Colonic mucosa (tissue), 4 donors: ENCODE measurements at regions not wholly inside any gene's neighbourhood (a gene's known extent, or its start where the extent isn't known, plus 50 kb on each side); places are given as distances from the start of the nearest gene placed in this dataset.

ENCODE experiments used
- DNase-seq: peaks from one replicate; pipeline ENCODE4 v3.0.0-alpha.2; 2020
- H3K27ac ChIP-seq: fragments of 200-600 bp; one replicate; pipeline ENCODE4 v1.8.0; 2021
- H3K27me3 ChIP-seq: fragments of 200-600 bp; one replicate; pipeline ENCODE4 v1.8.0; 2021
- H3K36me3 ChIP-seq: fragments of 200-600 bp; one replicate; pipeline ENCODE4 v1.8.0; 2021
- H3K4me1 ChIP-seq: fragments of 200-600 bp; one replicate; pipeline ENCODE4 v1.8.0; 2021; ENCODE audit warnings: mild to moderate bottlenecking
- H3K4me3 ChIP-seq: fragments of 200-600 bp; one replicate; pipeline ENCODE4 v1.8.0; 2021
- H3K9ac ChIP-seq, 2 donors: one replicate each; pipeline ENCODE4 v1.7.0; 2013; ENCODE audit warnings: control low read depth in 2 of 2, low read depth in 2 of 2, low read length in 2 of 2
- H3K9me3 ChIP-seq: fragments of 200-600 bp; one replicate; pipeline ENCODE4 v1.8.0; 2021
- intact Hi-C: fragments of 100-400 bp; cut with DNase I; formaldehyde crosslinking; loops from one replicate; pipeline ENCODE4 v1.14.1; 2022
- TF ChIP-seq, protein P1 (sequence below): fragments of 200-600 bp; IDR thresholded peaks from one replicate; pipeline ENCODE4 v1.8.0; 2022; ENCODE audit warnings: antibody characterized with exemption, mild to moderate bottlenecking
- donor health status: healthy.
- donor health status: DM: no; HTN: no; CAD: no.
- donor health status: DM: no; HTN: no; CAD: no.

DNA sequence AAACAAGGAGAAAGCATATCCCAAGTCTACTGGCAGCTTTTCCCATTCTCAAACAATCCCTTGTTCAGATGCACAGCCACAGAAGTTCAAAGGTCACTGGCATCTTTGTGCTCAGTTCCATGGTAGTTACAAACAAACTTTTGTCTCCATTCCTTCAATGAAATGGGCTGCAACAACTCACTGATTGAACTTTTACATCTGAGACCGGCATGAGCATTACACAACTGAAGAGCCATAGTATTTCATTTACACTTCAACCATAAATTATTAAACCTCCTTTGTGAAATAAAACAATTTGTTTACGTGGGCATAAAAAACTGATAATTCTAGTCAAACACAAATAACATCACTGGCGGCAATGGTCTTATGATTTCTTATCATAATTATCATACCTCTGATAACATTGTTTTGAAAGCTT lies 67.8 kb upstream of the ARHGAP32 start:
- intact Hi-C loops: no loop called here
- Histone ChIP-seq H3K4me1 (no peaks in the 10 kb centered on the region), H3K9me3 (no peaks in the 10 kb centered on the region), H3K4me3 (no peak overlapping the region), H3K9ac (no peak overlapping the region), H3K27me3 (no peaks in the 10 kb centered on the region), H3K36me3 (no peaks in the 10 kb centered on the region), H3K27ac (no peak overlapping the region)
- DNase-seq: no peak
- TF ChIP-seq, protein P1, sequence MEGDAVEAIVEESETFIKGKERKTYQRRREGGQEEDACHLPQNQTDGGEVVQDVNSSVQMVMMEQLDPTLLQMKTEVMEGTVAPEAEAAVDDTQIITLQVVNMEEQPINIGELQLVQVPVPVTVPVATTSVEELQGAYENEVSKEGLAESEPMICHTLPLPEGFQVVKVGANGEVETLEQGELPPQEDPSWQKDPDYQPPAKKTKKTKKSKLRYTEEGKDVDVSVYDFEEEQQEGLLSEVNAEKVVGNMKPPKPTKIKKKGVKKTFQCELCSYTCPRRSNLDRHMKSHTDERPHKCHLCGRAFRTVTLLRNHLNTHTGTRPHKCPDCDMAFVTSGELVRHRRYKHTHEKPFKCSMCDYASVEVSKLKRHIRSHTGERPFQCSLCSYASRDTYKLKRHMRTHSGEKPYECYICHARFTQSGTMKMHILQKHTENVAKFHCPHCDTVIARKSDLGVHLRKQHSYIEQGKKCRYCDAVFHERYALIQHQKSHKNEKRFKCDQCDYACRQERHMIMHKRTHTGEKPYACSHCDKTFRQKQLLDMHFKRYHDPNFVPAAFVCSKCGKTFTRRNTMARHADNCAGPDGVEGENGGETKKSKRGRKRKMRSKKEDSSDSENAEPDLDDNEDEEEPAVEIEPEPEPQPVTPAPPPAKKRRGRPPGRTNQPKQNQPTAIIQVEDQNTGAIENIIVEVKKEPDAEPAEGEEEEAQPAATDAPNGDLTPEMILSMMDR: no peak

DNA sequence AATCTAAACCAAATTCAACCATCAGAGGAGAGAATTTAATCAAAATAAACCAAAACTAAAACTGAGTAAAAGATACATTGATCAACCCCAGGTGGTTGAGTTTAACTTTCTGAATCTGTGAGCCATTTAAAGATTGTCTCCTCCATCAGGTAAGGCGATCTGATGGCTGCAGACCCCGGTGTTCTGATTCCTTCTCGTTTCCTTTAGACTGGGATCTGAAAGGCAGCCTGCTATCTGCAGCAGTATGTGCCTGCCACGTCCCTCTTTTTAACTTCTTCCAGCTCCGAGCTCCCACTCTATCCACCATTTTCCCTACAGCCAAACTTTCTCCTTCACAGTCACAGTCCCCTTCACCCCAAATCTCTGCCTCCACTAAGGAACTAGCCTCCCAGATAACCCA lies 66.1 kb upstream of the ARHGAP32 start:
- TF ChIP-seq, protein P1: no peak
- Histone ChIP-seq H3K4me1 (no peaks in the 10 kb centered on the region), H3K27ac (no peak overlapping the region), H3K36me3 (no peaks in the 10 kb centered on the region), H3K27me3 (no peaks in the 10 kb centered on the region), H3K4me3 (no peak overlapping the region), H3K9me3 (no peaks in the 10 kb centered on the region), H3K9ac (no peak overlapping the region)
- intact Hi-C loops: no loop called here
- no peak for DNase-seq

DNA sequence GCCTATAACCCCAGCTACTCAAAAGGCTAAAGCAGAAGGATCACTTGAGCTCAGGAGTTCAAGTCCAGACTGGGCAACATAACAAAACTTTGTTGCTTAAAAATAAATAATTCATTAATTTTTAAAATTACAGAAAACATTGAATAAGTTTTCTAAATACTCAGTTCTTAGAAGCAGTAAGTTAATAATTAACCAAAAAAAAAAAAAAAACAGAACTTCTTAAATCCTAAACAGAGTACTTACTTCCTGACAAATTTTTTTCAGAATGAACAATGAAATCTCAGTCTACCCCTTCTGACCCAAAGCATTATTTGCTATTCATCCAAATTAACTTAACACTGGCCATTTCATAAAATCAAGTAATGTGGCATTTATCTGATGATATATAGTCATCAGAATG lies 65.4 kb upstream of the ARHGAP32 start:
- H3K36me3 ChIP-seq: no peaks in the 10 kb centered on the region
- TF ChIP-seq, protein P1: no peak
- no peaks in the 10 kb centered on the region for H3K9me3 ChIP-seq
- no peaks in the 10 kb centered on the region for H3K27me3 ChIP-seq
- H3K9ac ChIP-seq: no peak overlapping the region
- no peak for DNase-seq
- intact Hi-C loops: no loop called here
- H3K4me1 ChIP-seq: no peaks in the 10 kb centered on the region
- H3K27ac ChIP-seq: no peak overlapping the region
- no peak overlapping the region for H3K4me3 ChIP-seq

DNA sequence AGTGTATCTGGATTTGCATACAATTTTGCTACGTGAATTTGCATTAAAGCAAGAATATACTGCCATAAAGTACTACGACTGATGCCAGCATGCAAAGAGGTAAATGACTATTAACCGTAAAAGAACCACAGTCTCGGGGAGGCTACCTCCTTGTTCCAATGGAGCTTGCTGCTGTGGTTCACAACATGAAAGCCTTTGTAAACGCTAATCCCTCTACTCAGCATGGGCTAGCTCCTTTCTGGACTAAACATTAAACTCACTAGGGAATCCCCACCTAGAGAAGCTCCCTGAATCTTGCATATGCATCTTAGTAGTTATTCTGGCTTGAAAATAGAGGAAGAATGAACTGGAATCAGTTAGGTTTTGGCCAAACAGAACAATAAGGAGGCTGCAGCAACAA lies 60.5 kb upstream of the ARHGAP32 start:
- intact Hi-C loops: no loop called here
- Histone ChIP-seq H3K9ac (no peak overlapping the region), H3K4me3 (no peak overlapping the region), H3K4me1 (no peaks in the 10 kb centered on the region), H3K27me3 (no peaks in the 10 kb centered on the region), H3K27ac (no peak overlapping the region), H3K9me3 (no peaks in the 10 kb centered on the region), H3K36me3 (no peaks in the 10 kb centered on the region)
- no peak for DNase-seq
- TF ChIP-seq, protein P1: no peak

DNA sequence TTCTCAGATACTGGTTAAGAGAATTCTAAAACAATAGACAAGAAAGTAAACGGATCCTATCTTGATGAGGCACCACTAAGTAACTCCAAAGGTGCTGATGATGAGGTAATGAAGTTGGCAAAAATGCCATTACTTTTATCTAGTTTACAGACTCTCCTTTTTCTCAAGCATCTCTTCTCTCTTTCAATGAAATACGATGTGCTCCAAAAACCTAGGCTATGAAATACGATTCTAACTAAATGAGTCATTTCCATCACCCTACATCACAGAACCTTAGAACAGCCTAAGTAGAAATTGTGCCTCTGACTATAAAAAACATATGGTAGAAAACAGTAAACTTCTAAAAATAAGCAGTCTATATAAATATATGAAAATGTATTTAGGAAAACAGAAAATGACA lies 58.9 kb upstream of the ARHGAP32 start:
- Histone ChIP-seq H3K27me3 (no peaks in the 10 kb centered on the region), H3K9ac (no peak overlapping the region), H3K36me3 (no peaks in the 10 kb centered on the region), H3K27ac (no peak overlapping the region), H3K4me1 (no peaks in the 10 kb centered on the region), H3K9me3 (no peaks in the 10 kb centered on the region), H3K4me3 (no peak overlapping the region)
- intact Hi-C loops: no loop called here
- TF ChIP-seq, protein P1: no peak
- DNase-seq: no peak

DNA sequence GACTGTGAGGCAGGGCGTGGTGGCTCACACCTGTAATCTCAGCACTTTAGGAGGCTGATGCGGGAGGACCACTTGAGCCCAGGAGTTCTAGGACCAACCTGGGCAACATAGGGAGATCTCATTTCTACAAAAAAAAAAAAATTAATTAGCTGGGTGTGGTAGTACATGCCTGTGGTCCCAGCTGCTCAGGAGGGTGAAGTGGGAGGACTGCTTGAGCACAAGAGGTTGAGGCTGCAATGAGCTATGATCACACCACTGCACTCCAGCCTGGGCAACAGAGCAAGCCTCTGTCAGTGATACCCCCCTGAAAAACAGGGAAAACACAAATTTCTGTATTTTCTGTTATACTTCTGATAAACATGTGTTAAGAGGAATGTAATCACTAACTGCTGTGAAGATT lies 57.8 kb upstream of the ARHGAP32 start:
- TF ChIP-seq, protein P1: no peak
- Histone ChIP-seq H3K36me3 (no peaks in the 10 kb centered on the region), H3K9ac (no peak overlapping the region), H3K9me3 (no peaks in the 10 kb centered on the region), H3K27ac (no peak overlapping the region), H3K27me3 (no peaks in the 10 kb centered on the region), H3K4me1 (no peaks in the 10 kb centered on the region), H3K4me3 (no peak overlapping the region)
- intact Hi-C loops: no loop called here
- no peak for DNase-seq
